ENCODE measurements at regions not wholly inside any gene's neighbourhood (a gene's known extent, or its start where the extent isn't known, plus 50 kb on each side); places are given as distances from the start of the nearest gene placed in this dataset.

GRCh38 chr9:91035825-91036208 is 234.2 kb downstream of the SYK start:
- Histone ChIP-seq H3K4me1 (ENCODE audit: control insufficient read depth, extremely low read depth, insufficient read depth, low read length) (peaks cover 17% of the 10 kb centered on the region), H3K27ac (ENCODE audit: insufficient read depth, low read depth, low read length) (no peak overlapping the region), H3K27me3 (ENCODE audit: control insufficient read depth in 2 of 2, insufficient read depth in 2 of 2, low read length in 2 of 2) (no peaks in the 10 kb centered on the region), H3K9me1 (replicated peaks; ENCODE audit: control insufficient read depth, extremely low read depth, insufficient read depth, low read length) (no peaks in the 10 kb centered on the region), H3K4me2 (ENCODE audit: insufficient read depth, low read length) (no peak overlapping the region), H3K36me3 (ENCODE audit: control insufficient read depth in 2 of 2, extremely low read depth in 1 of 2, insufficient read depth in 2 of 2, low read length in 2 of 2) (no peaks in the 10 kb centered on the region), H3K9me3 (replicated peaks; ENCODE audit: control insufficient read depth, insufficient read depth, low read length) (no peaks in the 10 kb centered on the region), H3K79me2 (ENCODE audit: control insufficient read depth, insufficient read depth, low read length) (no peaks in the 10 kb centered on the region), H3K9ac (replicated peaks; ENCODE audit: extremely low read depth, insufficient read depth, low read length) (no peak overlapping the region), H2AFZ (ENCODE audit: low read depth, low read length) (no peak overlapping the region), H4K20me1 (replicated peaks; ENCODE audit: control insufficient read depth, extremely low read depth, insufficient read depth, low read length) (no peaks in the 10 kb centered on the region), H3K4me3 (replicated peaks in 1 of 3; ENCODE audit: insufficient read depth in 1 of 3, low read depth in 1 of 3, low read length in 3 of 3) (no peak overlapping the region)
- intact Hi-C loops (cut with micrococcal nuclease) (loop anchor here (2.0 to 5.0 kb wide), 3 partner anchors 43 to 266 kb away; no protein-coding TSS in a partner anchor), dilution Hi-C loops (cut with MboI; ENCODE audit: extremely low pct_ligation_motif_present, low sequenced_read_pairs) (no loop called here)
- CTCF ChIA-PET = interaction anchor here (0.9 to 6.2 kb wide), 4 partner anchors 120 to 398 kb away, joined by 3 to 35 read pairs (median 19); no protein-coding TSS in a partner anchor
- no peak for FAIRE-seq
- TF ChIP-seq POLR2A (IDR thresholded peaks at IDR 0.05; ENCODE audit: low read depth, low read length) (no peak), EZH2 (IDR thresholded peaks at IDR 0.05; ENCODE audit: borderline replicate concordance, low read depth, low read length, severe bottlenecking) (no peak), FOS (IDR thresholded peaks at IDR 0.05; ENCODE audit: borderline replicate concordance, insufficient read depth, low read length) (no peak), JUN (IDR thresholded peaks at IDR 0.05; ENCODE audit: borderline replicate concordance, insufficient read depth, insufficient read length, low read depth) (no peak), CTCF (IDR thresholded peaks at IDR 0.05; ENCODE audit: extremely low read depth in 1 of 2, insufficient read depth in 1 of 2, low read depth in 1 of 2, low read length in 2 of 2) (no peak), POLR2AphosphoS5 (IDR thresholded peaks at IDR 0.05; ENCODE audit: insufficient read depth, low read depth, low read length) (no peak)
- POLR2A ChIA-PET = no interaction called here
- BruUV-seq (replicated peaks) = no TSS peak
- no peak for DNase-seq (ENCODE audit: low read depth, low spot score)

DNA sequence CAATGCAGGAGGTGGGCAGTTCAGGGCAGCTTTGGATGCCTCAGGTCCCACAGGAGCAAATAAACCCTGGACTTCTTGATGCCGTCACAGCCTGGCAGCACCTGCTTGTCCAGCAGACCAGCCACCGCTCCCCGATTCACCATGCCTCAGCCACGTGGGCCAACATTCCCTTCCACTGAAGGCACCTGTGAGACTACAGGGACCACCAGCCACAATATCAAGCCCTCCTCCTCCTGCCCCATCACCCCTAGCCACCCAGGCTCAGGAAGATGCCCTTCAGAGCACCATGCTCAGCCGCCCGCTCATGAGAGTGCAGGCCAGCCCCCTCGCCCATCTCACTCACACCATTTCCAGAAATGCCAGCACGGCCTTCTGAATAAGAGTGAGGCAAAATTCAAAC is 234.7 kb downstream of the SYK start:
- no TSS peak for BruUV-seq (replicated peaks)
- no peaks in the 10 kb centered on the region for H3K9me3 ChIP-seq (replicated peaks; ENCODE audit: control insufficient read depth, insufficient read depth, low read length)
- no peaks in the 10 kb centered on the region for H3K27me3 ChIP-seq (ENCODE audit: control insufficient read depth in 2 of 2, insufficient read depth in 2 of 2, low read length in 2 of 2)
- no peak overlapping the region for H3K9ac ChIP-seq (replicated peaks; ENCODE audit: extremely low read depth, insufficient read depth, low read length)
- POLR2A ChIA-PET = no interaction called here
- no peak overlapping the region for H3K4me3 ChIP-seq (replicated peaks in 1 of 3; ENCODE audit: insufficient read depth in 1 of 3, low read depth in 1 of 3, low read length in 3 of 3)
- DNase-seq (ENCODE audit: low read depth, low spot score) = no peak
- dilution Hi-C loops (cut with MboI; ENCODE audit: extremely low pct_ligation_motif_present, low sequenced_read_pairs) (no loop called here), intact Hi-C loops (cut with micrococcal nuclease) (loop anchor here (2.0 to 5.0 kb wide), 3 partner anchors 44 to 266 kb away; no protein-coding TSS in a partner anchor)
- CTCF ChIA-PET = interaction anchor here (1.5 to 6.2 kb wide), 3 partner anchors 121 to 391 kb away, joined by 10 to 35 read pairs (median 32); no protein-coding TSS in a partner anchor
- peaks cover 17% of the 10 kb centered on the region for H3K4me1 ChIP-seq (ENCODE audit: control insufficient read depth, extremely low read depth, insufficient read depth, low read length)
- no peaks in the 10 kb centered on the region for H4K20me1 ChIP-seq (replicated peaks; ENCODE audit: control insufficient read depth, extremely low read depth, insufficient read depth, low read length)
- no peaks in the 10 kb centered on the region for H3K36me3 ChIP-seq (ENCODE audit: control insufficient read depth in 2 of 2, extremely low read depth in 1 of 2, insufficient read depth in 2 of 2, low read length in 2 of 2)
- H3K4me2 ChIP-seq (ENCODE audit: insufficient read depth, low read length) = no peak overlapping the region
- no peaks in the 10 kb centered on the region for H3K9me1 ChIP-seq (replicated peaks; ENCODE audit: control insufficient read depth, extremely low read depth, insufficient read depth, low read length)
- TF ChIP-seq JUN (IDR thresholded peaks at IDR 0.05; ENCODE audit: borderline replicate concordance, insufficient read depth, insufficient read length, low read depth) = no peak
- TF ChIP-seq GATA2 (IDR thresholded peaks at IDR 0.05; ENCODE audit: insufficient read depth, insufficient read length, low read depth, low read length) = no peak
- TF ChIP-seq CTCF (IDR thresholded peaks at IDR 0.05; ENCODE audit: extremely low read depth in 1 of 2, insufficient read depth in 1 of 2, low read depth in 1 of 2, low read length in 2 of 2) = no peak
- TF ChIP-seq, protein P1, sequence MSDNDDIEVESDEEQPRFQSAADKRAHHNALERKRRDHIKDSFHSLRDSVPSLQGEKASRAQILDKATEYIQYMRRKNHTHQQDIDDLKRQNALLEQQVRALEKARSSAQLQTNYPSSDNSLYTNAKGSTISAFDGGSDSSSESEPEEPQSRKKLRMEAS (IDR thresholded peaks at IDR 0.05; ENCODE audit: insufficient read depth, insufficient read length) = no peak
- TF ChIP-seq POLR2AphosphoS5 (IDR thresholded peaks at IDR 0.05; ENCODE audit: insufficient read depth, low read depth, low read length) = no peak
- no peak for TF ChIP-seq EZH2 (IDR thresholded peaks at IDR 0.05; ENCODE audit: borderline replicate concordance, low read depth, low read length, severe bottlenecking)
- TF ChIP-seq POLR2A (IDR thresholded peaks at IDR 0.05; ENCODE audit: low read depth, low read length) = no peak
- TF ChIP-seq FOS (IDR thresholded peaks at IDR 0.05; ENCODE audit: borderline replicate concordance, insufficient read depth, low read length) = no peak
- no peak for TF ChIP-seq MYC (IDR thresholded peaks at IDR 0.05; ENCODE audit: low read depth, low read length)
- no peaks in the 10 kb centered on the region for H3K79me2 ChIP-seq (ENCODE audit: control insufficient read depth, insufficient read depth, low read length)
- H3K27ac ChIP-seq (ENCODE audit: insufficient read depth, low read depth, low read length) = no peak overlapping the region
- no peak for FAIRE-seq
- H2AFZ ChIP-seq (ENCODE audit: low read depth, low read length) = no peak overlapping the region
